GM18519 (cell line): ENCODE measurements at regions not wholly inside any gene's neighbourhood (a gene's known extent, or its start where the extent isn't known, plus 50 kb on each side); places are given as distances from the start of the nearest gene placed in this dataset.
"Not testable (repeated sequence)": the region's sequence is repeated elsewhere in the genome, so short reads cannot be mapped to it uniquely, and the experiment has no call there.

ENCODE experiments used
- ATAC-seq: cut with Tn5 transposase; IDR thresholded peaks from one replicate; pipeline ENCODE4 v1.9.1; 2021; ENCODE audit warnings: mild to moderate bottlenecking, moderate library complexity; ENCODE audit not compliant: unreplicated experiment, low FRiP score

DNA sequence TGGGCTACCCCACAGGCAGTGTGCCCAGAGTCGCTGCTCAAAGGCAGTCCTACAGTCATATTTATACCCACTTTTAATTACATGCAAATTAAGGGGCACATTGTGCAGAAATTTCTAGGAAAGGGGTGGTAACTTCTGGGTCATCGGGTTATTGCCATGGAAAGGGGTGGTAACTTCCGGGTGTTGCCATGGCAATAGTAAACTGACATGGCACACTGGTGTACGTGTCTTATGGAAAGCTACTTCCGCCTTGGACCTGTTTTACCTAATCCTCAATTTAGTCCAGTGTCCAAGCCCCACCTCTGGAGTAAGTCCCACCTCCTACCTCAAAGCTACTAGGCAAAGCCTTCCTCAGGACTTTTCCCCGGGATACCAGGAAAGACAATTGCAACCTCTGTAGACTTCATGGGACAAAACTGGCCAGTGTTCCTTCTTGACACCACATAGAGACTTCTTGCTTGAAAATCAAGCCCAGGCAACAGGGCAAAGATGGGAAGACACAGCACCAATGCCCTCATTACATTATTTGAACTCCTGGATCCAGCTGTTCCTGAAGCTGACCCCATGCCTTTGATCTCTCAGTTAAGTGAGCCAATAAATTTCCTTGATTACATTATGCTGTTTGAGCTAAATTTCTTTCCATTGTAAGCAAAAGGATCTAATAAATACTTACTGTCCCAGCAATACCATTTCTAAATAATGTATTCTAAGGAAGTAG is 63.3 kb upstream of the AGAP1 start:
- ATAC-seq, result no peak

DNA sequence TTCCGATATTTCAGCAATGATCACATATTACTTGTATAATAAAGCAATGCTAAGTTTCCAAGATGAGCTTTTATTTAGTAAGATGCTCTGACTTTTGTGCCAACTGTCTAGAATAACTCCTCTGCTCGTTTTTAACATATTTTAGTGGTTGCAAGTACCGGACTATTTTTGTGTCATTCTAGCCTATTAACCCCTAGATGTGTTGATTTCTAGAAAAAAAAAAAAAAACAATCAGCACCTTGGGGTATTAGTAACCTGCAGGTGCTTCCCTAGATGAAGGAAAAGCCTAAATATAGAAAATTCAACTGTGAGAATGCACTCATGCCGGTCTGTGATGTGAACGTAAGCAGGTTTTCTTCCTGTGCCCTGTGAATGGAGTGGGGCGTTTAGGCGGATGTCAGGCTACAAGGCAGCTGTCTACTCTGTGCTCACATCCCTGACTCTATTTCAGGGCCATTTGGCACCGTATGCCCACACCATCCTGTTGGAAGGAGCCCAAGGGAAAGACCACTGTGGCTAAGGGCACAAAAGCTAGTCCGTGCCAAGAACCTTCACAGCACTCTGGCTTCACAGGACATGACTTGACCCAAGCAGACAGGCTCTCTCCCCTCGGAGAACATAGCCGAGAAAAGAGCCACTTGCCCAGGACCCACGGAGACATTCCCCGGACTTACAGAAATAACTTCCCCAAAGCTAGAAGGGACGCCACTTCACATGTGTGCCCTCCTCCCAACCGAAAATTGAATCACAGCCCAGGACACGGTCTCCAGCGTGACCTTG is 60.9 kb upstream of the AGAP1 start:
- no peak for ATAC-seq

DNA sequence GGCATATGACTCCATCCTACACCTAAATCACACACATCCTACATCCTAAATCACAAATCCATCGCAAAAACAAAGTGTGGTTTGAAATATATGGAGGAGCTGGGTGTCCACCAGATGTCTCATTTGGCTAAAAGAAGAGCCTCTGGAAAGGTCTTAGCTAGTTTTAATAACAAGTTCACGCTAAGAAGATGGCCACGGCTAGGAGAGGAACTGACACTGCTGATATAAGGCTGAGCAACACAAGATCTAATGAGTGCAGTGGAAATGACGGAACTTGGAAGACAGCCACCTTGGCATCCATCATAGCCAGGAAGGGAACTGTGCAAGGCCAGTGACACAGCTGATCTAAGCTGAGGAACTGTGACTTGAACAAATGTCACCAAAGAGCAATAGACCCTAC is 60.0 kb upstream of the AGAP1 start:
- no peak for ATAC-seq

DNA sequence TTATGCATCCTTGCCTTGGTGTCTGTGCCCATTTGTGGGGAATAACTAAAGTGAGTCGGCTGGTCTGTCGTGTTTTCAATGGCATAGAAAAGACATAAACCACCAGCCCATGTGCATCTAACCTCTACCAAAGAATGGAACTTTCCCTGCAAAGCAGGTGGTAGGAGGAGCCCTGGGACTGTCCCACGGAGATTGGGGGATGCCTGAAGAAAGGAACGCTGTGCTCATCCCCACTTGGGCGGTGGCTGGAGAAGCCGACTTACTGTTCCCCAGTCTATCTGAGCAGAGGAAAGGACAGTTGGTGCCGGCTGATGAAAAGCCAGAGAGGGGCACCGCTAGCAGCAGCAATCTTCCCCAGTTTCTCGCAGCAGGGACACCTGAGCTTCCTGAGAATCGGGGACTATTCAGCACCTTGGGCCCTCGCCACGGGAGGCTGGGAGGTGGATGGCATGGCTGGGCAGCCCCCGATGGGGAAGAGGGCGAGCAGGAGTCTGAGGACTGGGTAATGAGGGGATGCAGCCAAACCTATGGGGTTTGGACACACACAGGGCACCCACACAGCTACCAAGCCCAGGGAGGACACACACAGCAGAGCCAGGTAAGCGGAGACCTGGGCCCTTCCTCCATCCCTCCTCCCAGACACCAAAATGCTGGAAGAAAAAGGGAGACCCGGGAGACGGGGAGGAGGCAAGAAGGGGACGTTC is 53.7 kb upstream of the AGAP1 start:
- ATAC-seq, result no peak

DNA sequence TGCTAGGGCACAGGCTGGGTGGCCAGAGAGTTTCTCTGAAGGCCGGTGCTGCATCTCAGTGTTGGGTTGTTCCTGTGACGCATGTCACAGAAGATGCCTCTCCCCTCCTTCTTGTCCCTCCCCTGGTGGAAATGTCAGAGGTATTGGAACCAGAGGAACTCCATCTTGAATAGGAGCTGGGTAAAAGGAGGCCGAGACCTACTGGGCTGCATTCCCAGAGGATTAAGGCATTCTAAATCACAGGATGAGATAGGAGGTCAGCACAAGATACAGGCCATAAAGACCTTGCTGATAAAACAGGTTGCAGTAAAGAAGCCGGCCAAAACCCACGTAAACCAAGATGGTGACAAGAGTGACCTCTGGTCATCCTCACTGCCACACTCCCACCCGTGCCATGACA is 50.3 kb upstream of the AGAP1 start:
- not testable (repeated sequence) for ATAC-seq
